Esophagus squamous epithelium (tissue), 4 donors: ENCODE measurements at regions not wholly inside any gene's neighbourhood (a gene's known extent, or its start where the extent isn't known, plus 50 kb on each side); places are given as distances from the start of the nearest gene placed in this dataset.

ENCODE experiments used
- CTCF ChIP-seq, 6 experiments: fragments of 450-650 bp in 4 of 6; fragments of 200-600 bp in 2 of 6; sonication (generic) in 2 of 6; IDR thresholded peaks; one replicate each; pipeline ENCODE4 v1.5.1; 2016 to 2019; ENCODE audit warnings: antibody characterized with exemption in 6 of 6, mild to moderate bottlenecking in 4 of 6, moderate library complexity in 4 of 6
- POLR2A ChIP-seq, 4 donors: fragments of 450-650 bp; IDR thresholded peaks; one replicate each; pipeline ENCODE4 v1.6.1; 2017; ENCODE audit warnings: antibody characterized with exemption in 4 of 4, mild to moderate bottlenecking in 4 of 4, moderate library complexity in 3 of 4

- TF ChIP-seq POLR2A (IDR thresholded peaks at IDR 0.05) (no peak), CTCF (IDR thresholded peaks at IDR 0.05) (no peak)
Measured at GRCh38 chr11:4190519-4190918, 95.9 kb downstream of the RRM1 start.
